ENCODE measurements at regions not wholly inside any gene's neighbourhood (a gene's known extent, or its start where the extent isn't known, plus 50 kb on each side); places are given as distances from the start of the nearest gene placed in this dataset.

- TF ChIP-seq POLR2A (IDR thresholded peaks at IDR 0.05; ENCODE audit: low read depth, low read length): no peak
- TF ChIP-seq TAF1 (IDR thresholded peaks at IDR 0.05; ENCODE audit: borderline replicate concordance, low read depth, low read length): no peak
- no peak for TF ChIP-seq POLR2AphosphoS5 (IDR thresholded peaks at IDR 0.05; ENCODE audit: low read depth, low read length)
These were observed 161.3 kb upstream of the ZFHX3 start for GRCh38 chr16:73209190-73209589.
